NCI-H1694 (cell line): ENCODE measurements at regions not wholly inside any gene's neighbourhood (a gene's known extent, or its start where the extent isn't known, plus 50 kb on each side); places are given as distances from the start of the nearest gene placed in this dataset.
A peak's percentile ranks its signal among the peaks of the same experiment; 100 is the strongest.
"Not testable (repeated sequence)": the region's sequence is repeated elsewhere in the genome, so short reads cannot be mapped to it uniquely, and the experiment has no call there.

Experiments
- DNase-seq: peaks from one replicate; lab custom pipeline; 2025; lab: John Stamatoyannopoulos, UW

DNA sequence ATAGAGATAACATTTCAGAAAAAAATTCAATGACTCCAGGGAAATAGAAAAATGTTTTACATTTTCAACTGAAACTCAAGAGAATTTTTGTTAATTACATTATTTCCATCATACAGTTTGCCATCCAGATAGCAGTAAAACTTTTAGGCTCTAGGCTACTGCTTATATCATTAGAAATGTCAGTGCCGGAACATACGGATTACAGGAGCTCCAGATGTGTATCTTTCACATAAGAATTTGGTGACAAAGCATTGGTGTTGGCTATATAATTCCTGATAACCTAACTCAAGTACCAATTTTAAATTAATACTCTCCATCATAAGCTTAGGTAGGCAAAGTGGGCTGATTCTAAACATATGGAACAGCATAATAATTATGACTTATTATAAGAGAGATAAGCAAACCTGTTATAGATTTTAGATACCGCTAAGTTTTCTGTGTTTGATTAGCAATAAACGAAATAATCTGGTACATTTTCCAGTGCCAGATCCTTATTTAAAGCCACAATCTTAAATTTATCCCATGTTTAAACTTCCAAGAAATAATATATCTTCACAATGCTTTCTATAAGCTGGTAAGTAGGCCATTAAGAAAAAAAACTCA, 637.9 kb downstream of the NXPH1 start:
- DNase-seq: no peak

DNA sequence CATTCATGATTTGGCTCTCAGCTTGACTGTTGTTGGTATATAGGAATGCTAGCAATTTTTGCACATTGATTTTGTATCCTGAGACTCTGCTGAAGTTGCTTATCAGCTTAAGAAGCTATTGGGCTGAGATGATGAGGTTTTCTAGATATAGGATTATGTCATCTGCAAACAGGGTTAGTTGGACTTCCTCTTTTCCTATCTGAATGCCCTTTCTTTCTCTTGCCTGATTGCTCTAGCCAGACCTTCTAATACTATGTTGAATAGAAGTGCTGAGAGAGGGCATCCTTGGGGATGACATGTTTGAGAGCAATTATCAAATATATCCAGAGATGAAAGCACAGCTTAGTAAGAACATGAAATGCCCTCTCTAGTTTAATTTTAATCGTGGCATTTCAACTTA, 642.4 kb downstream of the NXPH1 start:
- not testable (repeated sequence) for DNase-seq

DNA sequence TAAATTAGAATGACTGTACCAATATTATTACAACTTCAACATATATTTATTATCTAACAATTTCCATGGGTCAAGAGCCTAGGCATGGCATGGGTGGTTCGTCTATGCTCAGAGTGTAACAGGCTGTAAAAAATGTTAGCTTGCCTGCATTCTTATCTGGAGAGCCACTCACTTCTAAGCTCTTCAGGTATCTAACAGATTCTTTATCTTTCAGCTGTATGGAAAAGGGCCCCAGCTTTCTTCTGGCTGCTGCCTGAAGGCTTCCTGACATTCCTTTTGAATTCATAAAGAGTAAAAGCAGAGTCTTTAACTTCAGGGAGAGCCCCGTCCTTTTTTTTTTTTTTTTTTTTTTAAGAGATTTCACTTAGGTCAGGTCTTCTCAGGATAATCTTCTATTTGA, 648.8 kb downstream of the NXPH1 start:
- no peak for DNase-seq

DNA sequence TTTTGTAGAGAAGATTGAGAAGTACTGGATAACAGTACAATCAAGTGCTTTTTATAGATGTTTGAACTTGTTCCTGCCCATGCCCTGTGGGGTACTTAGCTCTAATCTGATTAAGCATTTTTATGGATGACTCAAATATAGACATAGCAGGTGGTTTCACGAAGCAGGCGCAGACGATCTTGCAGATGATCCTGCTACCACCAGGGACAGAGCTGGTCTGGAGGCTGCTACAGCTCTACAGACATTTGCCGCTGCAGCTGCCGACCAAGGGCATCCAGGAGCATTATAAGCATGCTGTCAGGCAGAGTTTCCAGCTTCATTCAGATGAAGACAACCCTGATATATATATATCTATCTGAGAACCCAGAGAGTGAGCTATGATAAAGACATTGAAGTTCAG, 650.4 kb downstream of the NXPH1 start:
- no peak for DNase-seq

DNA sequence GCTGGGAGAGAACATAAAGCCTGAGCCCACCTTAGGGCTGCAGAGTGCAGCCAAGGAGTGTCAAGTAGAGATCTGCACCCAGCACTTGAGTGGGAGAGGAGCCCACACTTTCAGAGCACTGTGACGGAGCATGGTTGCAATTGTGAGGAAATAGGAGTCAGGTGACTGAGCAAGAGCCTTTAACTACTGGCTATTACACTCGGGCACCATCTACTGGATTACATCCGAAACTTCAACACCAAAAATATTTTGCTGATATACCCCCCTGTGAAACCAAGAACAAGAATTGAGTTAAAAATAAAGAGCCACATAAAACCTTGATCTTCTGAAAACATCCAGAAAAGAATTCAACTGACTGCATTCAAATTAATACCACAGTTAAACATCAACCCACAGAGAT, 657.9 kb downstream of the NXPH1 start:
- no peak for DNase-seq

DNA sequence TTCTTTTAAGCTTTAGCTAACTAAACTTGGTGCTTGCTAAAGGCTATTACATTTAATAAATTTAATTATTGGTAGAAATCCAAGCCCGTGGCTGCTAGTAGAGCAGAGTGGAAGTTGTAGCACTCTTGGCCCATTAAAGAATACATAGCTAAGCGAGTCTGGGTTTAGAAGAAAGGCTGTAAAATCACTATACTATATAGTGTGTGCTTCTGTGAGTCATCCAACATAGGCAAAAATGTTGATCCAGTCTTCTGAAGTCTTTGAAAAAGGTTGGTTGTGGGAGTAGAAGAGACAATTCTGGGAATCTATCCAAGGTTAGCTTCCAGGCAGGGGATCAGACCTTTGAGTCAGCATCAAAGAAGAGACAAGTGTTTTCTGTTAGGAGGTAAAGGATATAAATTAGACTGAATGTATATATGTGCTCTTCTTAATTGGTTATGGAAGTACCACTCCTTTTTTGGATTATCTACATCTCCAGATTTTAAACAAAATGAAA, 664.2 kb downstream of the NXPH1 start:
- no peak for DNase-seq

DNA sequence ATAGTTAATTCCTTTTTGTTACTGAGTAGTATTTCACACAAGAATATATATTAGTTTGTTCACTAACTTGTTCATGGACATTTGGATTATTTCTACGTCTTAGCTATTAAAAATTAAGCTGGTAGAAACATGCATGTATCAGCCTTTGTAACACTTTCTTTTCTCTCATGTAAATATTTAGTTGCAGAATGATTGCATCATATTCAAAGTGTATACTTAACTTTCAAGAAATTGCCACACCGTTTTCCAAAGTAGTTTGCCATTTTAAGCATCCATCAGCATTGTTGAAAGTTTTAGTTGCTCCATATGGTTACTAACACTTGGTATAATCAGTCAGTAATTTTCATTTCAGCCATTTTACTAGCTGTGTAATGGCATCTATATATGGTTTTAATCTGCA, 666.9 kb downstream of the NXPH1 start:
- DNase-seq: no peak

DNA sequence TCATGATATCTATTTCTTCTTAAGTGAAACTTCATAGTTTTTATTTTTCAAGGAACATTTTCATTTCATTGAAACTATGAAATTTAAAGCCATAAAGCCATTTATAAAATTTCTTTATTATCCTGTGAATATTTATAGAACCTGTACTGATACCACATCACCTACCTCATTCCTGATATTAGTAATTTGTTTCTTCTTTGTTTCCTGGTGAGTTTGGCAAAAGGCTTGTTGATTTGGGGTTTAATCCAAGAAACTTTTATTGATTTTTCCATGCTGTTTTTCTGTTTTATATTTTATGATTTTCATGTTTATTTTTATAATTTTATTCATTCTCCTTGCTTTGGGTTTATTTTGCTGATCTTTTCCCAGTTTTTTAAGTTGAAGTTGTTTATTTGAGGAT, 669.4 kb downstream of the NXPH1 start:
- no peak for DNase-seq

DNA sequence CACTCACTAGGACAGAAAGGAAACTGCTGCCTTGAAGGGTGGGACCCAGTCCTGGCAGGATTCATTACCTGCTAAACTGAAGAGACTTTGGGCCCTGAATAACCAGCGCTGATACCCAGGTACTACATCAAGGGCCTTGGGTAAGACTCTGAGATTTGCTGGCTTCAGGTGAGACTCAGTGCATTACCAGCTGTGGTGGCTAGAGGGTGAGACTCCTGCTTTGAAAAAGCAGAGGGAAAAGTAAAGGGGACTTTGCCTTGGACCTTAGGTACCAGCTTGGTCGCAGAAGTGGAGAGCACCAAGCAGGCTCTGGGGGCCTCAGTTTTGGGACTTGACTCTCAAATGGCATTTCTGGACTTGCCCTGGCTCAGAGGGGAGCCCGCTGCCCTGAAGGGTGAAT, 673.3 kb downstream of the NXPH1 start:
- no peak for DNase-seq

DNA sequence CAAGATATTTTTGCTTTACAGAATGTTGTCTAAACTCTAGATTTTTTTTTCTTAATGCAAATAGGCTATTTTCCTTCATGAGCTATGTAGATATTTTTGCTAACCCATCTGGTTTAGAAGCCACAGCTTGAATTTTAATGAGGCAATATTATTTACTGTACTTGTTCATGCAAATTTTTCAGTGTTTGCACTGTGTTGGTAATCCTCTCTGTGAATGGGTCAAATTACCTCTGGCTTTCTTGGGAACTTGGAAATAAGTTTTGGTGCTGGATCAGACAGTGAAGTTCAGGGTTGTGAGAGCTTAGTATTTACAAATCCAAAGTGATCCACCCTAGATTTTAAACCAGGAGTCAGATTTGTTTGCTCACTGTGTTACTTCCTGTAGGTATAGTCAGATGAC, 686.9 kb downstream of the NXPH1 start:
- DNase-seq: no peak

DNA sequence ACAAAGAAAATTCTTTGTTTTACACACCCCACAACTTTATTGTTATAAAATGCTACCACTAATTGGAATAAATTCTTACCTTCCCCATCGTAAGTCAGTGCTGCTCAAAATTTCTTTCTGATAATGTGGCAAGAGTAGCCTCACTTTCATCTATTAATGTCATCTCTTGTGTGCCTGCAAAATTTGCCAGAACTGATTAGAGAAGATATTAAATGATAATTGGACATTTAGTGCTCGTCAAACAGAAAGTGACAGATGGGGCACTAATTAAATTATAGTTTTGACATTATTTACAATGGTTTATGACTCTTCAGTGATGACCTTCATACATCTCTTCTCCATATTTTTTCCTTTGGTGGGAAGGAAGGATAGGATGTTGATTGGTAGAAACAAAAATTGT, 690.9 kb downstream of the NXPH1 start:
- DNase-seq: peak; percentile 7

DNA sequence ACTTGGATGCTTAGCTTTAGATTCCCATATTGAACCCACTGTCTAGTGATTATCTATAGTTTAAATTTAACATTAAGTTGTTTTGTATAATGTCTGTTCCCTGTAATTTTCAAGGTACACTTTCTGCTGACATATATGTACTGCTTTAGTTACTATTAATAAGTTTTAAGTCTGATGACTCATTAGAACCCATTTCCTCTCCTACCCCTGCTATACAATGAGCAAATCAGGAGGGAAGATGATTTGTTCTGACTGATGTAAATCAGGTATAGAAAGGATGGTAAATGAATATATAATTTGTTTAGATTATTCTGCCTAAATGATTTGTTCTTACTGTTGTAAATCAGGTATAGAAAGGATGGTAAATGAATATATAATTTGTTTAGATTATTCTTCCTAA, 691.8 kb downstream of the NXPH1 start:
- DNase-seq: no peak

DNA sequence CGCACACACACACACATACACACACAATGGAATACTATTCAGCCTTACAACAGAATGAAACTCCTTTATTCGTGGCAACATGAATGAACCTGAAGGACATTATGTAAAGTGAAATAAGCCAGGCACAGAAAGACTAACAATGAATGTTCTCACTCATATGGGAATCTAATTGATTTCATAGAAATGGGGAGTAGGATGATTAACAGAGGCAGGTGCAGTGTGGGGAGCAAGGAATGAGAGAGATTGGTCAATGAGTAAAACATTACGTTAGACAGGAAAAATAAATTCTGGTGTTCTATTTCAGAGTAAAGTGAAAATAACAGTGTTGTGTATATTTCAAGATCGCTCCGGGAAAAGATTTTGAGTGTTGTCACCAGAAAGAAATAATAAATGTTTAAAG, 694.5 kb downstream of the NXPH1 start:
- no peak for DNase-seq

DNA sequence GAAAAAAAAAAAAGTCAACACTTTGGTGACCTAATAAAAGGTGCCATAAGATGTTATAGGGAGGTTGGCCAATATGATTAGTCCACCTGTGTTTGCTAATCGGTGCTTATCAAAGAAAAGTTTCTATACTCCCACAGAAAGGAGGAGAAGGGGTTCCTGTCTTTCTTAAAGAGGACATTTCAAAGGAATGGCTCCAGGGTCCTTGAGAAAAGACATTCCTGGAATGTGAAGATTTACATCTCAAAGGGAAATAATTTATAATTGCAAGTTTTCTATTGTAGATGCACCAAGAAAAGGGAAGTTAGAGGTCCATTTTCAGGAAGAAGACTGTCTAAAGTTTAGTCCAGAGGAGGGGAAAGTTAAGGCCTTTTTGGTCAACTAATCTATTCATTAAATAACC, 715.3 kb downstream of the NXPH1 start:
- no peak for DNase-seq

DNA sequence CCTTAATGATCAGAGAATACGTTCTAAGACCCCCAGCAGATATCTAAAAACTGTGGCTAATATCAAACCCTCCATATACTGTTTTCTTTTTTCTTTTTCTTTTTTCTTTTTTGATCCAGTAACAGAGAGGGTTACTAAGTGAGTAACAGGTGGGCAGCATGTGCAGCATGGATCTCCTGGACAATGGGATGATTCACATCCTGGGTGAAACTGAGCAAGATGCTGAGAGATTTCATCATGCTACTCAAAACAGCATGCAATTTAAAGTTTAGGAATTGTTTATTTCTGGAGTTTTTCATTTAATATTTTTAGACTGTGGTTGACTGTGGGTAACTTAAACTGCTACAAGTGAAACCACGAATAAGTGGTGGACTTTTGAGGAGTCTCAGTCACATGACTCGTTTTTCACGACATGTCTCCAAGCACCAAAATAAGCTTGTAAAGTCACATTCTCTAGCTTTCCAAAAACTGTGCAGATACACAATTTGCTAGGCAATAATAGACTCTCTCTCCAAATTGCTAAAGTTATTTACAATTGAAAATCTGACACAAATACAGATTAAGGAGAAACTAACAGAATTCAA, 716.2 kb downstream of the NXPH1 start:
- DNase-seq: no peak

DNA sequence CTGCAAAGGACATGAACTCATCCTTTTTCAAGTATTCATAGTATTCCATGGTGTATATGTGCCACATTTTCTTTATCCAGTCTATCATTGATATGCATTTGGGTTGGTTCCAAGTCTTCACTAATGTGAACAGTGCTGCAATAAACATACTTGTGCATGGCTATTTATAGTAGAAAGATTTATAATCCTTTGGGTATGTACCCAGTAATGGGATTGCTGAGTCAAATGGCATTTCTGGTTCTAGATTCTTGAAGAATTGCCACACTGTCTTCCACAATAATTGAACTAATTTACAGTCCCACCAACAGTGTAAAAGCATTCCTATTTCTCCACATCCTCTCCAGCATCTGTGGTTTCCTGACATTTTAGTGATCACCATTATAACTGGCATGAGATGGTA, 730.3 kb downstream of the NXPH1 start:
- not testable (repeated sequence) for DNase-seq

DNA sequence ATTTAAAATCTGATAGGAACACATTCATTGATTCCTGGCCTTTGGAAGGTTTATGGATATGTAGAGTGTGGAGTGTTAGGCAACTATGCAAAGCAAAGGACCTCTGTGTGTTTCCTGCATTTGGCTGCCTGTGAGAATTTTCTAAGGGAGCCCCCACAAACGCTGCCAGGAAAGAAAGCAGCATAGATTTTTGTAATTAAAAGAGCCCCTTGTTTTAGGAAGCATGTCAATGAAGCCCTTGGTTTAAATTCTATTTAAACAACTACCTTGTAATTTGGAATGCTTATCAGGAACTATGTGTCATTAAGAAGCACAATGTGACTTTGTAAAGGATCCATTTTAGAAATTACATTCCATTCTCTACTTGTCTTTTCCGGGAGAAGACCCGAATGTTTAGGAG, 742.5 kb downstream of the NXPH1 start:
- DNase-seq: no peak

DNA sequence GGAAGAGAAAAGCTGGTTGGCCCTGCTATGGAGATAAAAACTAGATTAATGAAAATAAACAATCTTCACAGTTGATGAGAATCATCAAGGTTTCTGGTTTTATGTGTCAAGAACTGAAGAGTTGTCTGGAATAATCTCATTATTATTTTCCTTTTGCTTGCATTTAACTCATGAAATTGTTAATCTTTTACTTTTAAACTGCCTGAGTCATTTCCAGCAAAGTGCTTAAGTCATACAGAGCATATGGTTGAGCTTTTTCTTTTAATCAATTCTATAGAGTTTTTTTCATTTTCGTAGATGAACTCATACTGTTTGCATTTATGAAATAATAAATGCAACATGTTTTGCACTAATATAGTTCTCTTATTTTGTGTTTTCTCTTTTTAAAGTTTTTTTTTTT, 747.9 kb downstream of the NXPH1 start:
- no peak for DNase-seq

DNA sequence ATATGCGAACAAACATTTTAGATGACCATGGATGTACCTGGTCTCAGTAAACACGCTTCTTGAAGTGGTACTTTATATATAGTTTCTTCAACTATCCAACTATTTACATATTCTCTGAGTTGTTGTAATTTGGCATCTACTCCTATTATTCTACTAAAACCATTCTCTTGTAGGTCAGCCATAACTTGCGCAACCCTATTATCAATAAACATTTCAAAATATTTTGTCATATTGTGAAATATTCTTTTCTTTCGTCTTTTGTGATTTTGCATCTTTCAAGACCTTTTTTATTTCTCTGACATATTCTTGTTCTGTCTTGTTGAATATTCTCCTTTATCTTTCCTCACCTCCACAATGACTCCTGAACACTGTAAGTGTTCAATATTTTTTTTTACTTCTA, 753.3 kb downstream of the NXPH1 start:
- DNase-seq: no peak

DNA sequence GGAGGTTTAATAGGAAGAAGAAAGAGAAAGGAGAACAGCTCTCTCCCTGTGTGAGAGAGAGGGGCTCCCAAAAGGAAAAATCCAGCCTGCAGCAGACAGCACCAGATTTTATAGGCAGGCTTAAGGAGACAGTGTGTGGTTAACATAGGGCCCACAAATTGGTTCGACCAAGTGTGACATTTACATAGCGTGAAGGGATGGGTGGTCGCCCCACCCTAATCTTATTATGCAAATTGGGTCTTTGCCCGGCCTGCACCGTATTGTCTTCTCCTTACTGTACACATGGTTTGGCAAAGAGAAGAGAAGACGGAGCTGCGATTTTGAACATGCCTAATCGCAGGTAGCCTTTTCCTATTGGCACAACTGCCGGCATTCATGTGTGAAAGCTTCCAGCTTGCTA, 756.3 kb downstream of the NXPH1 start:
- peak; percentile 25 for DNase-seq

DNA sequence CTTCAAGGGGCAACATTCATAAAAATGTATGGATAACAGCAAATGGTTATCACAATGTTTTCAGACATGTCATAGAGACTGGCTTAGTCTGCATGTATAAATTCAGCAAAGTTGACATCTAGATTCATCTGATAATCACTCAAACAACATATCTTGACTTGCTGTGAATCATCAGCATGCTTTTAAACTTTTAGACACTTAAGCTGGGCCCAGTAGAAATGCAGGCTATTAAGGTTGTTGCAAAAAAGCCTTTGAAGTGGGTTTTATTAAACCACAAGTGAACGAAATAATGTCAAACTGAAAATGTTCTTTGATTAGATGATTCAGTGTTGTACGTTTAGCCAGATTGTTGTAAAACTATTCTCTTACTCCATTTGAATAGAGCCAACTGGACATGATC, 759.6 kb downstream of the NXPH1 start:
- no peak for DNase-seq

DNA sequence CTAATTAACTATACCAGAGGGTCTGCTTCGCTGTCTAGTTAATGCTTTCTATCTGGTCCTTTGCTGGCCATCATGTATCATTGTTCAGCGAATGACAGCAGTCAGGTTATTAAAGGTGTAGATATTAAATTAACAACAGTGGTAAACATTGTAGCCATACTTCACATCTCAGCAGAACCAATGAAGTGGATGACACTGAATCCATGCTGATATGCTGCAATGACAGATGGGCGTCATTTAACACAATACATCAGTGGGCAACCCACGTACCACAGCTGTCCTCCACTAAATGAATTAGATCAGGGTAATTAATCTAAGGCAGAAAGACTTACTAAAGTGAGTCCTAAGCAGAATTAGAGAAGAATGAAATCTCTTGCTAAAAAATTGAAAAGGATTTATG, 767.2 kb downstream of the NXPH1 start:
- DNase-seq: peak; percentile 80

DNA sequence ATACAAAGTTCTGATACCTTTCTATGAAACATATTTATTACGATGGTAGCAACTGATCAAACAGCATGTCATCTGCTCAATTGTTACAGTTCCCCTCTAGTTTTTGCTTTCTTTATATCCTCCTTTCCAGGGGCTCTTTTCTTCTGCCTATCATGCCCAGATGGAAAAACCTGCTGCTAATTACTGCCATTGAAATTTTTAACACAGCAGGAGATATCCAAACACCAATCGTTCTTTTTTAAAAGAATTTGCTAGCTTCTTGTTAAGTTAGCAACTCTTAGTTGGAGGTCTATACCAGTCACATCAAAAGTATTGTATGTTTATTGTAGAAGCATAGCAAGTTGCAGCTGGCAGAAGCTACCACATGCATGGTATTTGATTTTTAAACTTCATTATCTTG, 768.5 kb downstream of the NXPH1 start:
- DNase-seq: no peak

DNA sequence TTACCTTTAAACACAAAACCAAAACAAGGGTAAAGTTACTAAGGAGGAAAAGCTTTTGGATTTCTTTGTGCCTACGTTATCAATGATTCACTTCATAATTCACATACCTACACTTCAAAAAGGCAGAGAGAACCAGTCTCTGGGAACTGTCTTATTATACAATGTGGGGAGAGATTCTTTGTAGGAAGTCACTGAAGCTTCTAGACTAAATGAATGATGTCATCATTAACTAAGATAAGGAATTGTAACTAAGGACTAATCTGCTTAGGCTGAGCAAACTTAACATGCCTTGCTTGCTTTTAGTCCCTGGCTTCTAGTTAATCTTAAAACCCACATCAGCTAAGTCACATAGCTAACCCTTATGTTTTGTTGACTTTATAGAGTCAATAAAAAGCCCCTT, 771.2 kb downstream of the NXPH1 start:
- no peak for DNase-seq
